NCI-H2196 treated with DMSO at 0.1 percent for 48 hours (cell line): ENCODE measurements at regions not wholly inside any gene's neighbourhood (a gene's known extent, or its start where the extent isn't known, plus 50 kb on each side); places are given as distances from the start of the nearest gene placed in this dataset.

Source experiments
- DNase-seq: peaks from one replicate; lab custom pipeline; 2025; ENCODE audit not compliant: unreplicated experiment; lab: John Stamatoyannopoulos, UW

DNA sequence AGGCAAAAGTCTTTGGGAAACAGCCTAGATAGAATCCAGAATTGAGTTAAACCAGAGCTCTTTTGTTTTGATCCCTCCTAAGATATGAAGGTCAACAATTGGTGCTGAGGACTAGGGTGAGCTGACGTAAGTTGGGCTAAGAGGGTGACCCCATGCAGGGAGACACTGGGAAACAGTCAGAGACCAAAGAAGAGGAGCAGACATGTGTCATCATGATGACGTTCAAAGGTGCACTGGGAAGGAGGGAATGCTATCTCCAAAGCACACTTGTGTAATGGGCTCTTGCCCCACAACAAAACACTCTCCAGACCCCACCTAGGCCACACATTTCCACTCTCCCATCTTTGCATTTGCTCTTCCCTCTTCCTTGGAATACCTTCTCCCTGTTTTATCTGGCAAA is 481.4 kb downstream of the COG6 start:
- no peak for DNase-seq

DNA sequence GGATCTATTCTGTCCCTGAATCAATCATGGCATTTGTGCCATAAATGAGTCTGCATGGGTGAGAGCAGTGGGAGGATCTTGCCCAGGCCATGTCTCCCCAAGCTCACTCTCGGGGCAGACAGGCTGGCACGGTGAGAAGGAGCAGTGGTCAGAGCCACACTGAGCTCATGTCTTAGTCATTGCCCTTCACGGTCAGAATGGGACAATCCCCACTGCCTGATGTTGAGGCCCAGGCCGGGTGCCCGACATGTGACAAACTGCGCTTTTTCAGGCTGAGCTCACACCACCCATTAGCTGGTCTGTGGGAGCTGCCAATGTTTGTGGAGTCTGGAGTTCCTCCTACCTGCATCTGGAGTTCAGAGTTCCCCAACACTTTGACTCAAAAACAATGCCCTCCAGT is 481.9 kb downstream of the COG6 start:
- no peak for DNase-seq

DNA sequence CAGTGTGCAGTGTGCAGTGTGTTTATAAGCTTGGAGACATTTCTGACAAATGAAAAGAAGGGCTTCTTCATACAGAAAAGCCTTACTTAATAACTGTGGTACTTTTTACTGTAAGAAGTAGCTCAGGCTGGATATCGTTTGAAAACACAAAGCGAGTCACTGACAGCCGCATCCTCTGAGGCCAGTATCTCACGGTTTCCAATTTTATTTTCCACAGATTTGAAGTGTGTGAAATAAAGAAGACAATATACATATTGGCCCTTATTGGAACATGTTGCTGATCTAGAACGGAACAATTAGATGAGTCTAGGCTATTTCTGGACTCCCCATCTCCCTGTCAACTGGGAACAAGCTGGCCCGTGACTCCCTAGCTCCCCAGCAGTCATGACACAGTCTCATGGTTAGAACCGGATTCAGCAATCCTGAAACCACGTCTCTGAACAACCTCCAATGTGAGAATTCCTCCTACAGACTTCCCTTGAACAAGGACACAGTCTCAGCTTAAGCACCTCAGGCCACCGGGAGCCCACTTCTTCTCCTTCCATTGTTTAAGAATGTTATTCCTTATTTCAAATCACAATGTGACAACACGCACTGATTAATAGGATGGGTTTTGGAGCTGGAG is 484.5 kb downstream of the COG6 start:
- no peak for DNase-seq

DNA sequence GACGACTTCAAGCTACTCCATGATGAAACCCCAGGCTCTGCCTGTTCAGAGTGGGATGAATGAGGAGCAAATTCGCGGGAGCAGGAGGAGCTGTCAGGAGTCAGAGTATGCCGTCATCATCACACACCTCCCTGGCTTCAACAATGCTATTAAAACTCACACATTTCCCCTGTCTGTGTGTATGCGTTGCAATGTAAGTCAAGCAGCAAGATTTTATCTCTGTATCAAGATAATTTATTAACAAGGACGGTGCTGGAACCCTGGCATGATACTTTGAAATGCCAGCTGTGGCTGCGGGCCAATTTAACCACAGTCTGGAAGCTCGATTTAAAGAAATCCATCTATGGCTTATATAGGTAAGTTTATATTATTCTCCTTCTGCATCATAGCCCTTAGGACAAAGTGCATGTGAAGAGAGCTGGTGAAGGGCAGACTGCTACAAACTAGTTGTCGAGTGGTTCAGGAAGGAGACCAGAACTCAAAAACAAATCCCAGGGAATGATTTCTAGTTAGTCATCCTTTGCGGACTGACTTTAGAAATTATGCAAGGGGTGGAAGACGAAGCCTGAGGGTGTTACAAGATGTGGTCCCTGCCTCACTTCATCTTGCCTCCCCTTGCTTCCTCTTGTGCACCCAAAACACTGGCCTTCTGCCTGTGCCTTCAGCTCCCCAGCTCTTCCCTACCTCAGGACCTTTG is 486.5 kb downstream of the COG6 start:
- DNase-seq: no peak

DNA sequence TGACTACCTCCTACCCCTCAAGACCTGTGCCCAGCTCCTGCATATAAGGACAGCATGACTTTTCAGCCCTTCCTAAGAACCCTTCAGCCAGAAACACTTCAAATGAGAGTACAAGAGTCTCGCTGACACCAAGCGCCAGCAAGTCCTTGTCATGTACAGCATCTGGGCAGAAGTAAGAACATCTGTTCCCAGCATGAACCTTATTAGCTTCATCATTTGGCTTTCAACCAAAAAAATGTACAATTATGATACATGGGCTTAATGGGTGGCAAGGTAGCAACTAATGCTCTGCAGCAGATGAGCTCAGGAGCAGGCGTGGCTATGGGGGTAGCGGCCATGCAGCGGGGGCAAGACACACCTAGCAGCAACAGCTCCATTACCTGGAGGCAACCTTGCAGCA is 487.6 kb downstream of the COG6 start:
- DNase-seq: no peak

DNA sequence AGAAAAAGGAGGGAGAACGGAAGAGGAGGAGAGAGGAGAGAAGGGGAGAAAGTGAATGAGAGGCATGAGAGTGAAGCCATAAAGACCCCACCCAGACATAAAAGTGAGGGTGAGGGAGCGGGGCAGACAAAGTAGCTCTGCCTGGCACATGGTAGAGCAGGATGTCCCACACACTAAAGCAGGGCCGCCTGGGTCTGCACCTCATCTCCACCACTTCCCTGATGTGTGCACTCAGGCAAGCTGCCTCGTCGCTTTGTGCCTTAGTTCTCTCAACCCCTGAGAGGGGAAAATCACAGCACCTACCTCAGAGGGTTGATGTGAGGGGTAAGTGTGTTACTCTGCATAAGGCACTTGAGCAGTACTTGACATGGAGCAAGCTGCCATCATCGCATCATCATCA is 488.1 kb downstream of the COG6 start:
- DNase-seq: no peak

DNA sequence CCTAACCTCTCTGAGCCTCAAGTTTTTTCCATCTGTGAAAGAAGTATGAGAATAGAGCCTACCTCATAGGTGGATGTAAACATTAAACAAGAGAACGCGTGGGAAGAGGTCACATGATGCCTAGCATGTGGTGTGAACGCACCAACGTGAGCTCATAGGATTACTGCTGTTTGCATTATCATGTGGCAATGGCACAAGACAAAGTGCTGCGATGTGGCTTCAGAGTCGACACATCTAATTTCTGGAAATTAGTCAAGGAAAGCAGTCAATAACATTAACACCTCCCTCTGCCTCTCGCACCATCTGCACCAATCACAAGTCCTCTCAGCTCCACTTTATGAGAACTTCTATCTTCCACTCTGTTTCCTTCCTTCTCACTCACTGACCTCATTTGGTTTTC is 489.7 kb downstream of the COG6 start:
- no peak for DNase-seq

DNA sequence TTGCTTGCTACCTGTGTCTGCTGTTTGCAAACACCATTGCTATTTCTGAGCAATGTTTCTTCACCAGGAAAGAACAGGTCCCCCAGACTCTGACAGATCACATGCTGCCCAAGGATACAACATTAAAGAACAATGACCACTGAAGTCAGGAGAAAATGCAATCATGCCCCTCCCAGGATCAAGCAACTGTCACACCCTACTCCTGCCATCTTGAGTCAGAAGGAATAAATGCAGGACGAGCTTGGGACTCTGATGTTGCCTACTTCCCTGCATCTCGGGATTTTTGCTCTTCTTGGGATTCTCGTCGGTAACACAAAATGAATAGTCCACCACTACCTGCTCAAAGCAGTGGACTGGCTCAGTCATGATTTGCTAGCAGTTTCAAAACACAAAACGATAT is 490.6 kb downstream of the COG6 start:
- DNase-seq: no peak

DNA sequence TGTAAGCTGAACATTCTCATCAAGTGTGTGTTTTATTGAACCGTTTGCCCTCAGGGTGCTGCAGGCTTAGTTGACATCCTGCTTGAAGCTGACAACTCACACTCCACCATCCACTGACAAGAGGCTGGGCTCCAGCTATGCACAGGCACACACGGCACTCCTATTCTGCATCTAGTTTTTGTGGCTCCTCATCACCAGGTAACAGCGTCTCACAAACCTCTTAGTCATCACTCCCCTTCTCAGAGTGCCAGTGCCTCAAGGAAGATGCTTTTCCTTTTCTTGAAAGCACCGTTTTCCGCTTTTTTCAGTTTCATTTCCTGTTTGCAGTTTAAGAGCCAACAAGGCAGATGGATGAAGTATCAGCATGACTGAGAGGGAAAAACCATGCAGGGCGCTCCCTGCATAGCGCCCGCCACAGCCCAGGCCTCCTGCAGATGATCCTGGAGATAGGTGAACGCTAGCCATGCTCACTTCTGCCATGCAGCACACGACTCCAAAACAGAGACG is 491.2 kb downstream of the COG6 start:
- DNase-seq: no peak

DNA sequence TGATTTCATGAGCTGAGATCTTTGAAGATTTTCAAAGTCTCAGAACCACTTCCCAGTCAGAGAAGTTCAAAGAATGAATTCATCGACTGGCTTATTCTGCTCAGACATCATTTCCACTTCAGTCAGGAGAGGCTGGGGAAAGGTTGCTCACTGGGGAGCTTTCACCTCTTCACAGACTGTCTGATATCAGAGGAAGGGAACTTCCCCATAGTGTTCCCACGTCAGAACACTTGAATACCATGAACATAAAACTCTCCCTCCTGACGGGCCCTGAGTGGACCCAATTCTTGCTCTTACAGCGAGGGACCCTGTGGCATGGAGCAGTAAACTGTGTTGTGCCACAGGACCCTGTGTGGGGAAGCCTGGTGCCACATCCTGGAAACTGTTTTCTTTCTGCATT is 492.6 kb downstream of the COG6 start:
- no peak for DNase-seq

DNA sequence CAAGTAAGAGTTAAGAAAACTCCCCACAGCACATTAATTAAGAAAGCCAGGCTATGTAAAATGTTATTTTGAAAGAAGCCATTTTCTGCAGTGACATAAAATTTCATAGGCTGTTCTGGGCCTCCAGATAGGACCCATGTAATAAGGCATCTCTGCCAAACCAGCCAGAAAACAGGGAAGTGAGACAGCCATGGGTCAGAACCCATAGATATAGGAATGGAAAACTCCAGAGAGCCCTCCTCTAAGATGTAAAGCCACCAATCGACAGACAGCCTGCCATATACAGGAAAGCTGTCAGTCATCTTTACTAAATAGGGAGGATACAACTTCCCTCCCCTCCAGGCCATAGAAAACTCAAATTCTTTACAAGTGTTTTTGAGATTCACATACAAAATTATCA is 493.3 kb downstream of the COG6 start:
- no peak for DNase-seq

DNA sequence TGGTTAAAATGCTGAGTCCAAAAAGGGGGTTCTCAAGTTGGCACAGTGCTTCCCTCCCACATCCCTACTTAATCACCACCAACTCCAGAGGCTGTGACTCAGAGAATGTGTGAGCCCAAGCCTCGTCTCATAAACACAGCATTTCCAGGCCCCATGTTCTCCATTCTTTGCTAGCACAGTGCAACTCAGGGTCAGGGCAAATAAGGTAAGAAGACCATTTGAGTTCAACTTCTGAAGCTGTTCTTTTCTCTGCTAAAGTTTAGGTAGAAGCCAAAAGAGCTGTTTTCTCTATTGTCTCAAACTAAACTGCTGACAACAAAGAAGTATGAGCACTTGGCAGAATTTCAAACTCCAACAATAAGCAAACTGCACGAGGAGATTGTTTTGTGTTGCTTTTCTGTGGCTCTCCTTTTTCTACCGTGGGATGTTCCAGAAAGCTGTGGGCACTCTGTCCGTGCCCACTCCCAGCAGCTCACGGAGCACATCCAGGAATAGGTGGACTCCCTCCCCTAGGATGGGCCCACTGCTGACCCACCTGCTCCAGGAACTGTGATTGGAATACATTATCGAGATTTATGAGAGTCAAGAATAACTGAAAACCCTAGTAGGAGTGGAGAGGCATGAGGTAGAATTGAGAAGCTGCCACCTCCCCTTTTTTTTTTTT is 494.3 kb downstream of the COG6 start:
- no peak for DNase-seq

DNA sequence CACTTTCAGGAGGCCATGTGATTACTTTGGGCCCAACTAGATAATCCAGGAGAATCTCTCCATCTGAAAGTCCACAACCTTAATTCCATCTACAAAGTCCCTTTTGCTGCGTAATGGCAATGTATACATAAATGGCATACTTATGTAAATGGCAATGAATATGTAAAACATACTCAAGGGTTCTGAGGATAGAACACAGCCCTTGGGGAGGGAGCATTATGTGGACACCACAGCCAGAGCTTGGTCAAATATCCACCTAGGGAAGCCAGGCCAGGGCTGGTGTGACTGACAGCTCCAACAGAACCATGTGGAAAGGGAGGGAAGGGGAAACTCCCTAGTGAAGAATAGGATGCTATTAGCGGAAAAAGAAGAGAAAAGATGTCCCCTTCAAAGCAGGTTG is 496.2 kb downstream of the COG6 start:
- DNase-seq: no peak

DNA sequence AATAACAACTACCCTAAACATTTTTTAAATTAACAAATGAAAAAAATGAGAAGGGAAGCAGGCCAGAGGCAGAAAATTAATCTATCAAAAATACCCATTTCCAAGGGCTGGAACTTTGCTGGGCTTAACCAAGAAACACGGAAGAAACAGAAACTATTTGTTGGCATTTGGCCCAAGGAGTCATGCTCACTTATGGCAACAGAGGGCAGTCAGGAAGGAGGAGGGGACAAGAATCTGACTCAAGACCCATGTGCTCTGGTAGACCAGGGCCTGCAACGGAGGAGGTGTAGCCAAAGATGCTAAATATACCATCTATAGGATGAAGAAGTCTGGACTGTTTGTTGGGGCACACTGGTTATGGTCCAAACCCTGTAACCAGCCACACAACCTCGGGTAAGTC is 496.7 kb downstream of the COG6 start:
- DNase-seq: no peak

DNA sequence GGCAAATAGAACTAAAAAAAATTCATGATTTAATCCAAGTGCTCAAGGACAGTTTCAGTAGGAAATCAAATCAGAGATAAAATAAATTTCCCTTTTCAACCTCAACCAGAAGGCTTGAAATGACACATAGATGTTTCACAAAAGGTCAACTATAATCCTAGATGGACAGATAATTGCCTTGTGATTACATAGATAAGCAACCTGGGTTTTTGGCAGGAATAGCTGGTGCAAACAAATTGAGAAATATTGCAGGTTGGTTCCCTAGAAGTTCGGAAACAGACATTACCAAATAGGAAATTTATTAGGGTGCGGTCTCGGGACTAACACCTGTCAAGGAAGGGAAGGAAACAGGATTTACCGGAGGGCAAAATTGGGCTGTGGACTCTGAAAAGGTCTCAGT is 497.5 kb downstream of the COG6 start:
- DNase-seq: no peak

DNA sequence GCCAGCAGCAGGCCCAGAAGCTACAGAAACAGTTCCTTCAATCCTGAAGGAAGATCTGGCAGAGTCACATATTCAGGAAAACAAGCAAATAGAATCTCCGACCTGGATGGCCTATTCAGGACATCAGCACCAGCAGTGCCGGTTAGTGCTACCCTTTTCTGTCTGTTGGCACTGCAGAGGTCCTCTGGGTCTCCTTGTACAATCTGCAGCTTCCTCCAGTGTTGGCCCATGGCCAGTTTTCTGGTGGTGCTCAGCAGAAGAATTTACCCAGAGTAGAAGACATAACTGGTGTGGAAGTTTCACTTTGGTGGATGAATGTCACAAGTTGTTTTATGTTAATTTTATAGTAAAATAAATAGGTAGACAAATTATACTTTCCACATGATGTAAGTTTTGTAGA is 498.1 kb downstream of the COG6 start:
- DNase-seq: no peak

DNA sequence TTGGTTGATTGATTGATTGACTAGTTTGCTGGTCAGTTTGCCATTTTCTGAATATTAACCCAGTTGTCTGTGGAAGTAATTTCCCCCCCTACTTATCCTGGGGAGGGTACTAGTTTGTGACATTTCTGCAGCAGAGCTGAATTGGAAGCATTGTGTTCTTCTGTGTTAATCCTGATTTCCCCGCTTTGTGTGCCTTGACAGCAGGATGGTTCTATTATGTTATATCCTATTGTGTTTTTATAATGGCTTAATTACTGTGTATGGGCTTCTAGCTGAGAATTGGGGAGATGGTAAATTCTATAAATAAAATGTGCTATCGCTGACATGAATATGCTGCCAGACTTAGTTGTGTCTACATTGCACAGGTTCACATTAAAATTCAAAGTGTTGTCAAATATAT is 499.7 kb downstream of the COG6 start:
- DNase-seq: no peak

DNA sequence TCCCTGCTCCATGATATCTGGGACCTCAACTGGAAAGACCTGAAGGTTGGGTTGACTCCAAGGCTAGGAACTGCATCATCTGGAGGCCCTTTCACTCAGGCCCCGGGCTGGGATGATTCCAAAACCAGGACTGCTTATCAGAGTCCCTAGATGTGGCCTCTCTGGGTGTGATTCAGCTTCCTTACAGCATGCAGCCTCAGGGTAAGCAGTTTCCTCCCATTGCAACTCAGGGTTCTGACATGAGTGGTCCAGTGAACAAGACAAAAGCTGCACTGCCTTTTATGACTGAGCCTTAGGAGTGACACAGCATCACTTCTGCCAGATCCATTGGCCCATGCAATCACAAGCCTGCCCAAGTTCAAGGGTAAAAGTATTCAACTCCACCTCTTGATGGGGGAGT is 502.8 kb downstream of the COG6 start:
- DNase-seq: no peak

DNA sequence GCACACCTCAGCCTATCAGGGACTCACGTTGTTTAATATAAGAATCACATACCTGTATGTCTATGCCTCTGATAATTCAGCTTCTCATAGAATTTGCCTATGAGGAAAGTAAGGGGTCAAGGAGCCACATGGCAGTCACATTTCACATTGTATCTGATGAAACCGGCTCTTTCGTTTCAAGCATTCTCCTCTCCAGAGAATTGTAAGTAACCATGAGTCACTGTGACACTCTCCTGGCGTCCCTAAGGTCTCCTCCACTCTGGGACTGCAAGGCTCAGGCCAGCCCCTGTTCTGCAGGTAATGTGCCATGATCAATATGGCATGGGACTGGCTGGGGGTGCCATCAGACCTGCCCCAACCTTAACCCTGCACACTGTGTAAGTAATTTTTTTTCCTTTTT is 503.3 kb downstream of the COG6 start:
- DNase-seq: no peak

DNA sequence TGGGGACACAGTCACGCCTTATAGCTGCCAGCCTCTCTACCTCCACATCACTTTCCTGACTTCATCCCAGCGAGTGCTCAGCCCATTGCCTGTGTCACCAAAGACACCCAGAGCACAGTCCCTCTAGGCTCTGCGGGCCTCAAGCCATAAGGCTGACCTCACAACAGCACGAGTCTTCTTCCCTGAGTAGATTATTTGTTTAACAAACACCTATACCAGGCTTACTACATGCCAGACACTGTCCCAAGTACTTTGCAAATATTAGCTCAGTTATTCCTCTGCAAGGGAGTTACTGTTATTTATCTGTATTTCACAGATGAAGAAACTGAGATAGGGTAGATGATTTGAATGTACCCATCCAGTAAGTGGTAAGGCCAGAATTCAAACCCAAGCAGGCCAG is 504.3 kb downstream of the COG6 start:
- no peak for DNase-seq

DNA sequence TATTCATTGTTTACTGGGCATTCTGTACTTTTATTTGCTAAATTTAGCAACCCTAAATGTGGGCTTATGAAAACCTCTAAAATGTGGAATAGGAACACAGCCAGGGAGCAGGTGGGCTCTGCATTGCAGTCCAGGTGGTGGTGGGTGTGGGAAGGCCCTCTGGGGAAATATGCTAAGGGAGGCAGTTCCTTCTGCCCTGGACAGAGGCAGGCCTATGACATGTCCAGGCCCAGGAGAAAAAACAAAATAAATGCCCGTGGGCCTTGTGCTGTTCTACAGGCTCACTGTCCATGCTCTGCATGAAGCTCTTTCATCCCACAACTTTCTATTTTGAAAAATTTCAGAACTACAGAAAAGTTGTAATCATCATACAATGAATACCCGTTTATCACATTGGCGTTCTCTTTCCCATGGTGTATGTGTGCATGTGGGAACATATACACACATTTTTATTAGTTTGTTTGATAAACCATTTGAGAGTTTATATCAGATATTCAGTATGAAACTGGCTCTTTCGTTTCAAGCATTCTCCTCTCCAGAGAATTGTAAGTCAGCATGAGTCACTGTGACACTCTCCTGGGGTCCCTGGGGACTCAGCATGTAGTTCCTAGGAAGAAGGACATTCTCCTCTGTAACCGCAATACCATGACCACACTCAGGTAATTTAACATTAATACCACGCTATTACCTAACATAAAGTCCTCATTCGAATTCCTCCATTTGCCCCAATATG is 505.3 kb downstream of the COG6 start:
- DNase-seq: no peak

DNA sequence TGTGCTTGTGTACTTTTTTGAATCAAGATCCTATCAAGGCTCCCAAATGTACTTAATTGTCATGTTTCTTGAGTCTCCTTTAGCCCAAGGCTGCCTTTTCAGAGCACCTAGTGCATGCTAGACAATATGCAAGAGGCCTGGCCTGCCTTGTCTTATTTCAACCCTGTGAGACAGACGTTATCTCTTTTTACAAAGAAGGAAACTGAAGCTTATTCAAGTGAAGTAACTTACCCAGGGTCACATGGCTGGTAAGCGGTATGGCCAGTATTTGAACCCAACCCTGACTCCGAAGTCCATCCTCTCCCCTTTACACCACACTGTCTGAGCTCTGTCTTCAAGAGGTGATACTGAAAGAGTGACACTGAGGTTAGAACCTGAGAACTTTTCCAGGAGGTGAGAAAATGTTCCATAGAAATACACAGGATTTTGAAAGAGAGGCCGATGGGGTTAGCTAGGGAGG is 505.1 kb downstream of the FOXO1 start:
- DNase-seq: no peak
